Endothelial cell of umbilical vein (primary cell): ENCODE measurements at regions not wholly inside any gene's neighbourhood (a gene's known extent, or its start where the extent isn't known, plus 50 kb on each side); places are given as distances from the start of the nearest gene placed in this dataset.

Experiments
- EZH2 ChIP-seq: IDR thresholded peaks from 2 replicates; pipeline ENCODE4 v1.6.1; 2012; ENCODE audit warnings: borderline replicate concordance, low read depth, mild to moderate bottlenecking, moderate library complexity, low read length, inconsistent platforms; ENCODE audit not compliant: severe bottlenecking
- GATA2 ChIP-seq: IDR thresholded peaks from 2 replicates; pipeline ENCODE4 v1.7.0; 2011; ENCODE audit warnings: low read depth, mild to moderate bottlenecking, moderate library complexity, mixed read lengths, low read length; ENCODE audit not compliant: insufficient read length, insufficient read depth
- MAX ChIP-seq: IDR thresholded peaks from 2 replicates; pipeline ENCODE4 v1.6.1; 2011; ENCODE audit not compliant: insufficient read depth, insufficient read length
- MYC ChIP-seq: IDR thresholded peaks from one replicate; pipeline ENCODE4 v1.6.1; 2011; ENCODE audit warnings: mild to moderate bottlenecking, low read depth, low read length
- POLR2A ChIP-seq: IDR thresholded peaks from 2 replicates; pipeline ENCODE4 v1.6.1; 2012; ENCODE audit warnings: low read depth, mild to moderate bottlenecking, control low read depth, low read length
- POLR2AphosphoS5 ChIP-seq: IDR thresholded peaks from 2 replicates; pipeline ENCODE4 v1.6.1; 2012; ENCODE audit warnings: low read depth, mild to moderate bottlenecking, control low read depth, low read length, moderate library complexity; ENCODE audit not compliant: insufficient read depth
- TF ChIP-seq, protein P1 (sequence below), 2 donors: IDR thresholded peaks; 1 replicate in 1 of 2; 2 replicates in 1 of 2; pipeline ENCODE4 v1.5.1; 2011; ENCODE audit warnings: low read length in 2 of 2, mild to moderate bottlenecking in 2 of 2, moderate library complexity in 2 of 2, control low read depth in 1 of 2, inconsistent platforms in 1 of 2, low read depth in 1 of 2; ENCODE audit not compliant: insufficient read depth in 1 of 2; ENCODE audit errors: extremely low read depth in 1 of 2

GRCh38 chr11:111162305-111162704 is 83.2 kb upstream of the POU2AF2 start:
- TF ChIP-seq POLR2A (no peak), EZH2 (no peak), POLR2AphosphoS5 (no peak), GATA2 (no peak), MAX (no peak), MYC (no peak)
- TF ChIP-seq, protein P1, sequence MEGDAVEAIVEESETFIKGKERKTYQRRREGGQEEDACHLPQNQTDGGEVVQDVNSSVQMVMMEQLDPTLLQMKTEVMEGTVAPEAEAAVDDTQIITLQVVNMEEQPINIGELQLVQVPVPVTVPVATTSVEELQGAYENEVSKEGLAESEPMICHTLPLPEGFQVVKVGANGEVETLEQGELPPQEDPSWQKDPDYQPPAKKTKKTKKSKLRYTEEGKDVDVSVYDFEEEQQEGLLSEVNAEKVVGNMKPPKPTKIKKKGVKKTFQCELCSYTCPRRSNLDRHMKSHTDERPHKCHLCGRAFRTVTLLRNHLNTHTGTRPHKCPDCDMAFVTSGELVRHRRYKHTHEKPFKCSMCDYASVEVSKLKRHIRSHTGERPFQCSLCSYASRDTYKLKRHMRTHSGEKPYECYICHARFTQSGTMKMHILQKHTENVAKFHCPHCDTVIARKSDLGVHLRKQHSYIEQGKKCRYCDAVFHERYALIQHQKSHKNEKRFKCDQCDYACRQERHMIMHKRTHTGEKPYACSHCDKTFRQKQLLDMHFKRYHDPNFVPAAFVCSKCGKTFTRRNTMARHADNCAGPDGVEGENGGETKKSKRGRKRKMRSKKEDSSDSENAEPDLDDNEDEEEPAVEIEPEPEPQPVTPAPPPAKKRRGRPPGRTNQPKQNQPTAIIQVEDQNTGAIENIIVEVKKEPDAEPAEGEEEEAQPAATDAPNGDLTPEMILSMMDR (IDR thresholded peaks at IDR 0.05; ENCODE audit: extremely low read depth in 1 of 2, insufficient read depth in 1 of 2, low read depth in 1 of 2, low read length in 2 of 2), result no peak
